Muscle layer of colon (tissue), 2 donors: ENCODE measurements at regions not wholly inside any gene's neighbourhood (a gene's known extent, or its start where the extent isn't known, plus 50 kb on each side); places are given as distances from the start of the nearest gene placed in this dataset.

ENCODE experiments used
- H3K27ac ChIP-seq: one replicate; pipeline ENCODE4 v1.7.0; 2013; ENCODE audit warnings: low read depth, mild to moderate bottlenecking, low read length, moderate library complexity
- H3K27me3 ChIP-seq, 2 donors: one replicate each; pipeline ENCODE4 v1.7.0; 2013; ENCODE audit warnings: low read length in 2 of 2, mild to moderate bottlenecking in 2 of 2; ENCODE audit not compliant: insufficient read depth in 2 of 2, control insufficient read depth in 1 of 2
- H3K36me3 ChIP-seq: one replicate; pipeline ENCODE4 v1.7.0; 2013; ENCODE audit warnings: mild to moderate bottlenecking, low read length; ENCODE audit not compliant: insufficient read depth
- H3K4me1 ChIP-seq: one replicate; pipeline ENCODE4 v1.7.0; 2013; ENCODE audit warnings: mild to moderate bottlenecking, low read length; ENCODE audit not compliant: insufficient read depth
- H3K4me3 ChIP-seq, 2 donors: one replicate each; pipeline ENCODE4 v1.7.0; 2013; ENCODE audit warnings: low read length in 2 of 2, low read depth in 1 of 2, mild to moderate bottlenecking in 1 of 2, moderate library complexity in 1 of 2
- H3K9ac ChIP-seq: one replicate; pipeline ENCODE4 v1.7.0; 2013; ENCODE audit warnings: low read length
- H3K9me3 ChIP-seq: one replicate; pipeline ENCODE4 v1.7.0; 2013; ENCODE audit warnings: mild to moderate bottlenecking, low read length
- donor health status: abdominal sarcoma.
- donor health status: Adenocarcinoma of cecum.

DNA sequence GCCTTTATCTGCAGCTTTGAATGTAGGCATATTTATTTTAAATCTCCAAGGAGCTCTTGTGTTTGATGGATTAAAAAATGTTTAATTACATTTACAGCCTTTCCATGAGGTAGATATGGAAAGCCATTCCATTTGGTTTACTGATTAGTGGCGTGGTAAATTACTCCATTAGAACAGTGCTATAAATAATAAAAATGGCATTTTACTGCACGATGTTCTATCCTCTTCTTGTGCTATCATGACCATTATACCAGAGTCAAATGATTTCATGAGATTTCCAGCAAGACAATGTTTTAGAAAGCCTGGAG is 250.9 kb upstream of the HTR2A start:
- no peak overlapping the region for H3K9ac ChIP-seq
- H3K4me1 ChIP-seq: no peaks in the 10 kb centered on the region
- no peak overlapping the region for H3K27ac ChIP-seq
- H3K36me3 ChIP-seq: no peaks in the 10 kb centered on the region
- H3K4me3 ChIP-seq: no peak overlapping the region
- H3K9me3 ChIP-seq: no peaks in the 10 kb centered on the region
- H3K27me3 ChIP-seq: no peaks in the 10 kb centered on the region

DNA sequence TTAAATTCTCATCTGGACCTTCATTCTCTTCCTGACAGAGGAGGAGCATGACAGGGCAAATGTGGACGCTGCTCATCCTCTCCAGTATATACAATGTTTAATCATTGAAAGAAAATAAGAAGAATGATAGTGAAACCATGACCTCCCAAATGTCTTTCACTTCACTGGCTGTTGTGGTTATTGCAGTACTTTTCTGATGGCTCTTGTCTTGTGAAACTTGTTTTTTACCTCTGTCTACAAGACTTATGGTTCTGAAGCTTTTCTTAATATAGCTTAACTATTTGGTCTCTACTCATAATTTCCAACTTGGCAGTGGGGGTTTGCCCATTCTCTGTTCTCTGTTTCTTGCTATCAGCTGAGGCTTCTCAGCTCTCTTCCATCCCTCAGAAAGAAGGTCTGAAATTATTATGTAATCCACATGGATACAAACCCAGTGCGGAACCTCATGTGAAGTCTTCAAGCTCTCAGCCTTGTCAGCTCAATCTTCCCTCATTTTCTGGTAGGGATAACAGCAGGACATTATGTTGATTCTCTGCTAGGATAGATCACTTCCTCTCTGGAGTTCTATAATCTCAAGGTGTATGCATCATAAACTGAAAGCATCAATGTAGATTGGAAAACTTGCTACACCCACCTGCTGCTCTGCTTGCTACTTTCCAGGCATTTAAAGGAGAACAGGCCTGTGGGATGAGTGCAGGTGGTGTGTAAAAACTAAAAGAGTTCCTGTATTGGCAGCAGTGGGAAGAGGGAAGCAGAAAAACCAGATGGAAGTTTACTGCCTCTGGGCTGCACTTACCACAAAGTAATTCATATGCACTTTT is 250.3 kb upstream of the HTR2A start:
- no peak overlapping the region for H3K9ac ChIP-seq
- H3K27me3 ChIP-seq: no peaks in the 10 kb centered on the region
- H3K4me3 ChIP-seq: no peak overlapping the region
- H3K4me1 ChIP-seq: no peaks in the 10 kb centered on the region
- no peaks in the 10 kb centered on the region for H3K9me3 ChIP-seq
- no peaks in the 10 kb centered on the region for H3K36me3 ChIP-seq
- H3K27ac ChIP-seq: no peak overlapping the region

GRCh38 chr13:47146136-47146535 is 249.3 kb upstream of the HTR2A start:
- H3K4me1 ChIP-seq: peaks cover 9% of the 10 kb centered on the region
- no peaks in the 10 kb centered on the region for H3K9me3 ChIP-seq
- no peaks in the 10 kb centered on the region for H3K36me3 ChIP-seq
- no peak overlapping the region for H3K27ac ChIP-seq
- H3K4me3 ChIP-seq: no peak overlapping the region
- no peaks in the 10 kb centered on the region for H3K27me3 ChIP-seq
- H3K9ac ChIP-seq: no peak overlapping the region

GRCh38 chr13:47144782-47145181 is 247.9 kb upstream of the HTR2A start:
- H3K9ac ChIP-seq: no peak overlapping the region
- no peaks in the 10 kb centered on the region for H3K36me3 ChIP-seq
- no peaks in the 10 kb centered on the region for H3K9me3 ChIP-seq
- H3K4me3 ChIP-seq: no peak overlapping the region
- H3K4me1 ChIP-seq: peaks cover 9% of the 10 kb centered on the region
- H3K27me3 ChIP-seq: no peaks in the 10 kb centered on the region
- H3K27ac ChIP-seq: no peak overlapping the region

- Histone ChIP-seq H3K36me3 (no peaks in the 10 kb centered on the region), H3K27ac (no peak overlapping the region)
These were observed 245.3 kb upstream of the HTR2A start for GRCh38 chr13:47142105-47142504.

DNA sequence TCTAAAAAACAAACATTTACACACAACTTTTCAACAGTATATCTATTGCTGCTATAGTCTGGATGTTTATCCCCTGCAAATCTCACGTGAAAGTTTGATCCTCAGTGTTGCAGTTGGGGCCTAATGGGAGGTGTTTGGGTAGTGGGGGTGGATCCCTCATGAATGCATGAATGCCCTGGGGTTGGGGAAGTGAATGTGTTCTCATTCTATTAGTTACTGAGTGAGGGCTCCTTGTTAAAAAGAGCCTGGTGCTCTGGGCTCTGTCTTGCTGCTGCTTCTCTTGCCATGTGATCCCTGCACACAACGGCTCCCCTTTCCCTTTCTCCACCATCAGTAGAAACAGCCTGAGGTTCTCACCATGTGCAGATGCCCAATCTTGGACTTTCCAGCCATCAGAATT is 242.7 kb upstream of the HTR2A start:
- no peak overlapping the region for H3K9ac ChIP-seq
- H3K36me3 ChIP-seq: no peaks in the 10 kb centered on the region
- no peak overlapping the region for H3K27ac ChIP-seq
- H3K4me1 ChIP-seq: peaks cover 9% of the 10 kb centered on the region
- no peaks in the 10 kb centered on the region for H3K27me3 ChIP-seq
- no peaks in the 10 kb centered on the region for H3K9me3 ChIP-seq
- H3K4me3 ChIP-seq: no peak overlapping the region

More at GRCh38 chr13:47142105-47142504, 245.3 kb upstream of the HTR2A start:
- Histone ChIP-seq H3K9me3 (no peaks in the 10 kb centered on the region), H3K9ac (no peak overlapping the region), H3K4me3 (no peak overlapping the region), H3K4me1 (peaks cover 9% of the 10 kb centered on the region), H3K27me3 (no peaks in the 10 kb centered on the region)

- H3K9ac ChIP-seq: no peak overlapping the region
- no peak overlapping the region for H3K27ac ChIP-seq
- H3K36me3 ChIP-seq: no peaks in the 10 kb centered on the region
- H3K4me3 ChIP-seq: no peak overlapping the region
- no peaks in the 10 kb centered on the region for H3K9me3 ChIP-seq
- no peaks in the 10 kb centered on the region for H3K27me3 ChIP-seq
- H3K4me1 ChIP-seq: peaks cover 3% of the 10 kb centered on the region
These were observed 239.7 kb upstream of the HTR2A start for GRCh38 chr13:47136504-47136941.

- H3K9me3 ChIP-seq: no peaks in the 10 kb centered on the region
- H3K27ac ChIP-seq: no peak overlapping the region
- no peak overlapping the region for H3K9ac ChIP-seq
- no peaks in the 10 kb centered on the region for H3K4me1 ChIP-seq
- H3K4me3 ChIP-seq: no peak overlapping the region
- no peaks in the 10 kb centered on the region for H3K27me3 ChIP-seq
- H3K36me3 ChIP-seq: no peaks in the 10 kb centered on the region
These were observed 239.1 kb upstream of the HTR2A start for GRCh38 chr13:47135800-47136503.

DNA sequence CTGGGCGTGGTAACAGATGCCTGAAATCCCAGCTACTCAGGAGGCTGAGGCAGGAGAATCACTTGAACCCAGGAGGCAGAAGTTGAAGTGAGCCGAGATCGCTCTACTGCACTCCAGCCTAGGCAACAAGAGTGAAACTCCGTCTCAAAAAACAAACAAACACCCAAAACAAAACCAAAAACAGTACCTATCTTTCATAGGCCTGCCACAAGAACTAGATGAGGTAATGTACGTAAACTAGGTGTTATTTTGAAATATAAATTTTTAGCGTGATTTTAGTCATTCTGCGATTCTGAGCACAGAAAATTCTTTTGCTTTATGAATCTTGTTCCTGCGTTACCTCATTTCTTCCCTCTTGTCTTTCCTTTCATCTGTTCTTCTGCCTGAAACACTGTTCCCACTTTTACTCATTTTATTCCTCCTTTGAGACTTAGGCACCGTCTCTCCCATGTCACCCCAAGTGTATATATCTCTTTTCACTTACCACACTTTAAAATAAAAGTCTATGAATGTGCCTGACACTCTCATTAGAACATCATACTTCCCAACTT is 238.2 kb upstream of the HTR2A start:
- no peak overlapping the region for H3K9ac ChIP-seq

GRCh38 chr13:47133011-47133445 is 236.2 kb upstream of the HTR2A start:
- Histone ChIP-seq H3K4me1 (no peaks in the 10 kb centered on the region), H3K4me3 (no peak overlapping the region), H3K27me3 (no peaks in the 10 kb centered on the region), H3K27ac (no peak overlapping the region), H3K36me3 (no peaks in the 10 kb centered on the region), H3K9me3 (no peaks in the 10 kb centered on the region), H3K9ac (no peak overlapping the region)

More for the DNA sequence above, 238.2 kb upstream of the HTR2A start:
- Histone ChIP-seq H3K9me3 (no peaks in the 10 kb centered on the region), H3K4me3 (no peak overlapping the region), H3K4me1 (no peaks in the 10 kb centered on the region), H3K27ac (no peak overlapping the region), H3K27me3 (no peaks in the 10 kb centered on the region), H3K36me3 (no peaks in the 10 kb centered on the region)

DNA sequence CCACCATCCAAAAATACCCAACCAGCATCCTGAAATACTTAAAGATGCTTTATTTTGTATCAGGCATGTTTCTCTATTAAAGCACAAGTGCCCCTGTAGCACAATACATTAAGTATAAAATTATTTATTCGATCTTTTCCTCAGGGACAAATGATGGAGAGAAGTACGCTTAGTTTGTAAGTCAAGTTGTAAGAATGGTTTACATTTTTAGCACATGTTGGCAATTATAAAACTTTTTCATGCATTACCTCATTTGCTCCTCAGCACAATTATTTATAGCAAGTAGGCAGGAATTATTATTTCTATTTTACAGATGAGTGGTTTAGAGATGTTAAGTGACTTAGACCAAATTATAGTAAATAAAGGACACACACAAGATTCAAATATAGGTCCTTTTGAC is 232.6 kb upstream of the HTR2A start:
- Histone ChIP-seq H3K9ac (no peak overlapping the region), H3K4me1 (no peaks in the 10 kb centered on the region), H3K9me3 (no peaks in the 10 kb centered on the region), H3K27ac (no peak overlapping the region), H3K4me3 (no peak overlapping the region), H3K36me3 (no peaks in the 10 kb centered on the region), H3K27me3 (no peaks in the 10 kb centered on the region)
